ENCODE measurements at regions not wholly inside any gene's neighbourhood (a gene's known extent, or its start where the extent isn't known, plus 50 kb on each side); places are given as distances from the start of the nearest gene placed in this dataset.
"Not testable (repeated sequence)": the region's sequence is repeated elsewhere in the genome, so short reads cannot be mapped to it uniquely, and the experiment has no call there.

DNA sequence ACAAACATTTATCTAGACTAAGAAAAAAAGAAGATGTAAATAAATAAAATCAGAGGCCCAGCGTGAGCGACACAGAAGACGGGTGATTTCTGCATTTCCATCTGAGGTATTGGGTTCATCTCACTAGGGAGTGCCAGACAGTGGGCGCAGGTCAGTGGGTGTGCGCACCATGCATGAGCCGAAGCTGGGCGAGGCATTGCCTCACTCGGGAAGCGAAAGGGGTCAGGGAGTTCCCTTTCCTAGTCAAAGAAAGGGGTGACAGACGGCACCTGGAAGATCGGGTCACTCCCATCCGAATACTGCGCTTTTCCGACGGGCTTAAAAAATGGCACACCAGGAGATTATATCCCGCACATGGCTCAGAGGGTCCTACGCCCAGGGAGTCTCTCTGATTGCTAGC lies 79.5 kb upstream of the ABCD2 start:
- ATAC-seq: not testable (repeated sequence)

DNA sequence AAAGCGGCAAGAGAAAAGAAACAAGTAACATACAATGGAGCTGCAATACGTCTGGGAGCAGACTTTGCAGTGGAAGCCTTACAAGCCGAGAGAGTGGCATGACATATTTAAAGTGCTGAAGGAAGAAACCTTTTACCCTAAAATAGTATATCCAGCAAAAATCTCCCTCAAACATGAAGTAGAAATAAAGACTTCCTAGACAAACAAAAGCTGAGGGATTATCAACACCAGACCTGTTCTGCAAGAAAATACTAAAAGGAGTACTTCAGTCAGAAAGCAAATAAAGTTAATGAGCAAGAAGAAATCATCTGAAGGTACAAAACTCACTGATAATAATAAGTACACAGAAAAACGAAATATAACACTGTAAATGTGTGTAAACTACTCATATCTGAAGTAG lies 77.5 kb upstream of the ABCD2 start:
- no peak for DNase-seq
- no peaks in the 10 kb centered on the region for H3K4me1 Mint-ChIP-seq
- H3K27me3 Mint-ChIP-seq: no peaks in the 10 kb centered on the region
- H3K36me3 Mint-ChIP-seq (ENCODE audit: low read depth): peaks cover 2% of the 10 kb centered on the region
- no peaks in the 10 kb centered on the region for H3K9me3 ChIP-seq (ENCODE audit: control insufficient read depth, low read length, poor library complexity, severe bottlenecking)
- no peak for ATAC-seq
- no peak overlapping the region for H3K27ac Mint-ChIP-seq
- H3K4me3 Mint-ChIP-seq: no peak overlapping the region

More for the DNA sequence above, 79.5 kb upstream of the ABCD2 start:
- DNase-seq; H3K9me3 ChIP-seq (ENCODE audit: control insufficient read depth, low read length, poor library complexity, severe bottlenecking); H3K27me3 Mint-ChIP-seq; H3K27ac Mint-ChIP-seq; H3K4me3 Mint-ChIP-seq; H3K36me3 Mint-ChIP-seq (ENCODE audit: low read depth); H3K4me1 Mint-ChIP-seq: not testable (repeated sequence)

DNA sequence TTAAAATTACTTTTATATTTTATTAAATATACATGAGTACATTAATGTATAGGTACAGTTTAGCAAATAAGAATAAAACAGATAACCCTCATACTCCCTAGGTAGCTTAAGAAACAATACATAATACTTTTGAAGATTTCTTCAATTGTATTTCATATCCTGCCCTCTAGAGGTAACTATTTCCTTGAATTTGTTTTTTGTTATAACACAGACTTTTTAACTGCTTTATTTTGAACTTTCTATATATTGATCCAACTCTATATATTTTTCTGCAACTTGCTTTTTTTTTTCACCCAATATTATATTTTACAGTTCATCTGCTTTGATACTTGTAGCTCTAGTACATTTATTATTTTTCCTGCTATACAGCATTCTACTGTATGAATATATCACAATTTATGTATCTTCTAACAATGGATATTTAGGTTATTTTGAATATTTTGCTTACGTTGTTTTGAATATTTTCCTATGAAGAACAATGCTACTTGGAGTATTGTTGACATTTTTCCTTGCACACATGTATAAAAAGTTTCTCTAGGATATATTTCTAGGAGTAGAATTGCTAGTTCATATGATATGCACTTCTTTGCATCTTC lies 72.8 kb upstream of the ABCD2 start:
- Mint-ChIP-seq H3K27me3 (no peaks in the 10 kb centered on the region), H3K4me3 (no peak overlapping the region), H3K27ac (no peak overlapping the region), H3K36me3 (ENCODE audit: low read depth) (peaks cover 2% of the 10 kb centered on the region), H3K4me1 (no peaks in the 10 kb centered on the region)
- no peak for DNase-seq
- peak; percentile 46 for ATAC-seq
- H3K9me3 ChIP-seq (ENCODE audit: control insufficient read depth, low read length, poor library complexity, severe bottlenecking): no peaks in the 10 kb centered on the region

DNA sequence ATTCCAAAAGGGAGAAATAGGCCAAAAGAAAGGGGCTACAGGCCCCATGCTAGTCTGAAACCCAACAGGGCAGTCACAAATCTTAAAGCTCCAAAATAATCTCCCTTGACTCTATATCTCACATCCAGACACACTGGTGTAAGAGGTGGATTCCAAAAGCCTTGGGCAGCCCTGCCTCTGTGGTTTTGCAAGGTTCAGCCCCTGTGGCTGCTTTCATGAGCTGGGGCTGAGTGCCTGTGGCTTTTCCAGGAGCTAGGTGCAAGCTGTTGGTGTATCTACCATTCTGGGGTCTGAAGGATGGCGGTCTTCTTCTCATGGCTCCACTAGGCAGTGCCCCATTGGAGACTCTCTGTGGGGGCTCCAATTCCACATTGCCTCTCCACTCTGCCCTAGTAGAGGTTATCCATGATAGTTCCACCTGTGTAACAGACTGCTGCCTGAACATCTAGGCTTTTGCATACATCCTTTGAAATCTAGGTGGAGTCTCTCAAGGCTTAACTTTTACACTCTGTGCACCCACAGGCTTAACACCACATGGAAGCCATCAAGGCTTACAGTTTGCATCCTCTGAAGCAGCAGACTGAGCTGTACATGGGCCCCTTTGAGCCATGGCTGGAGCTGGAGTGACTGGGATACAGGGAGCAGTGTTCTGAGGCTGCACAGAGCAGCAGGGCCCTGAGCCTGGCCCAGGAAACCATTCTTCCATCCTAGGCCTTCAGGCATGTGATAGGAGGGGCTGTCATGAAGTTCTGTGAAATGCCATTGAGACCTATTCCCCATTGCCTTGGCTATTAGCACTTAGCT lies 66.5 kb upstream of the ABCD2 start:
- Mint-ChIP-seq H3K27me3 (no peaks in the 10 kb centered on the region), H3K4me3 (peak overlapping the region; percentile 64), H3K36me3 (ENCODE audit: low read depth) (peaks cover 3% of the 10 kb centered on the region), H3K4me1 (peaks cover 18% of the 10 kb centered on the region), H3K27ac (peak overlapping the region; percentile 49)
- H3K9me3 ChIP-seq (ENCODE audit: control insufficient read depth, low read length, poor library complexity, severe bottlenecking): no peaks in the 10 kb centered on the region
- DNase-seq: no peak
- ATAC-seq: peak; percentile 82

DNA sequence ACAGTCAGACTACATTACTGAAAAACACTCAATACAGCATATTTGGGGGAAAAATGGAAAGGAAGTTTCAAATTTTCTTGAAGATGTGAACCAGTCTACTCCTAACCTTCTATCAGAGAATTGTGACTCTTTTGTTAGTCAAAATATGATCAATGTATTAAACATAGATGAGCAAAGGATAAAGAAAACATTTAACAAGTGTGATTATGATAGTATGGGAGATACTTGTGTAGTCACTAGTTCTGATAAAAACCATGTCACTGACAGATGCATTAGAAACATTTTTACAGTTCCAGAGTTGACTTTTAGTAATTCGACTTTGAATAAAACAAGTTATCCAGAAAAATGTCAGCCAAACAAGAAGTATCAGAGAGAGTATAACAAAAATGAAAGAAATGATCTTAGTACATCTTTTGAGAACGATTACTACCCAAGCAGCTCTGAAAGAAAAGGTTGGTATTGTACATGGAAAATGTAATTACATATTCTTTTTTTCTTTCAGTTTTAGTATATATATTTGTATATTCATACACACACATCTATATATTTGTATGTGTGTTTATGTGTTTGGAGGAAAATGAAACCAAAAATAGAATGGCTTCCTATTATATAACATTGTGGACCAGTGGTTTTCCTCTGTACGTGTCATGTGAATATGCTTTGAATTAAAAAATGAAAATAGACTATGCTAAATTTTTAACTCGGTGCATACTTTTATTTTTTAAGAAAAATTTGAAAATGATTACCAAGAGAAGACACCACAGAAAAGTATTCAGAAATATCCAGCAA lies 63.3 kb upstream of the ABCD2 start:
- H3K36me3 Mint-ChIP-seq (ENCODE audit: low read depth): peaks cover 6% of the 10 kb centered on the region
- H3K27ac Mint-ChIP-seq: peak overlapping the region; percentile 94
- peak overlapping the region; percentile 77 for H3K4me3 Mint-ChIP-seq
- no peaks in the 10 kb centered on the region for H3K27me3 Mint-ChIP-seq
- no peak for DNase-seq
- ATAC-seq: peak; percentile 78
- peaks cover 3% of the 10 kb centered on the region for H3K9me3 ChIP-seq (ENCODE audit: control insufficient read depth, low read length, poor library complexity, severe bottlenecking)
- peaks cover 18% of the 10 kb centered on the region for H3K4me1 Mint-ChIP-seq

DNA sequence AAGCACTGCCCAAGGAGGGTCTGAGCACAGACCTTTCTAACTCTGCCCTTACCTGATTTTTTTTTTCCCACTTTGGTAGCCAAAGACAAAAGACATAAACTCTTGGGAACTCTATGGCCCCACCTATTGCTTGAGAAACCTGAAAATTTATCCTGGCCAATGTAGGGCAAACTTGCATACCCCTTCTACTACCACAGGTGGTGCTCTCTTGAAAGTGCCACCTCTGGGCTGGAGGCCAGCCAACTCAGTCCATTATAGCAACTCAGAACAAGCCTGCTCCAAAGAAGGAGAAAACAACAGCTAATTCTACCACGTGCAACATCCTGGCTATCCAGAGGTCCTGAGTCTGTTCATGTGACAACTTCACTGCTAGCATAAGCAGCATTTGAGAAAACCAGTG lies 55.7 kb upstream of the ABCD2 start:
- peaks cover 11% of the 10 kb centered on the region for H3K9me3 ChIP-seq (ENCODE audit: control insufficient read depth, low read length, poor library complexity, severe bottlenecking)
- peaks cover 11% of the 10 kb centered on the region for H3K36me3 Mint-ChIP-seq (ENCODE audit: low read depth)
- no peak overlapping the region for H3K4me3 Mint-ChIP-seq
- ATAC-seq (no peak), DNase-seq (no peak)
- no peaks in the 10 kb centered on the region for H3K4me1 Mint-ChIP-seq
- no peak overlapping the region for H3K27ac Mint-ChIP-seq
- H3K27me3 Mint-ChIP-seq: no peaks in the 10 kb centered on the region

DNA sequence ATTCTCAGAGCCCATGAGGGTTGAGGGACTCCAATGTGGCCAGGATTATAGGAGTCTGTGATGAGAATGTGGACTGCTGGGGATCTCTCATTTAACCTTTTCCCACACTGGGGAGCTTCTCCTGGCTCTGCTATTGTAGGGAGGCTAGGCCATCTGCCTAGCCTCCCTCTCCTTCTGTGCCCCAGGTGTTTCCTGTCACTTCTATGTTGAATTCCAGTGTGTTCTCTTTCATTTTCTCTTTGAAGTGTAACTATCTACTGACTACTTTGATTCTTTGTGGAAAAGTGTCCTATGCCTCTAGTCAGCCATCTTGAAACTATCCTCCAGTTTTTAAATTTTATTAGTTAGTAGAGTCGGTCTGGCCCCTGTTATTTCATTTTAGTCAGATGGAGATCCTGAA lies 53.4 kb upstream of the ABCD2 start:
- H3K27ac Mint-ChIP-seq: no peak overlapping the region

DNA sequence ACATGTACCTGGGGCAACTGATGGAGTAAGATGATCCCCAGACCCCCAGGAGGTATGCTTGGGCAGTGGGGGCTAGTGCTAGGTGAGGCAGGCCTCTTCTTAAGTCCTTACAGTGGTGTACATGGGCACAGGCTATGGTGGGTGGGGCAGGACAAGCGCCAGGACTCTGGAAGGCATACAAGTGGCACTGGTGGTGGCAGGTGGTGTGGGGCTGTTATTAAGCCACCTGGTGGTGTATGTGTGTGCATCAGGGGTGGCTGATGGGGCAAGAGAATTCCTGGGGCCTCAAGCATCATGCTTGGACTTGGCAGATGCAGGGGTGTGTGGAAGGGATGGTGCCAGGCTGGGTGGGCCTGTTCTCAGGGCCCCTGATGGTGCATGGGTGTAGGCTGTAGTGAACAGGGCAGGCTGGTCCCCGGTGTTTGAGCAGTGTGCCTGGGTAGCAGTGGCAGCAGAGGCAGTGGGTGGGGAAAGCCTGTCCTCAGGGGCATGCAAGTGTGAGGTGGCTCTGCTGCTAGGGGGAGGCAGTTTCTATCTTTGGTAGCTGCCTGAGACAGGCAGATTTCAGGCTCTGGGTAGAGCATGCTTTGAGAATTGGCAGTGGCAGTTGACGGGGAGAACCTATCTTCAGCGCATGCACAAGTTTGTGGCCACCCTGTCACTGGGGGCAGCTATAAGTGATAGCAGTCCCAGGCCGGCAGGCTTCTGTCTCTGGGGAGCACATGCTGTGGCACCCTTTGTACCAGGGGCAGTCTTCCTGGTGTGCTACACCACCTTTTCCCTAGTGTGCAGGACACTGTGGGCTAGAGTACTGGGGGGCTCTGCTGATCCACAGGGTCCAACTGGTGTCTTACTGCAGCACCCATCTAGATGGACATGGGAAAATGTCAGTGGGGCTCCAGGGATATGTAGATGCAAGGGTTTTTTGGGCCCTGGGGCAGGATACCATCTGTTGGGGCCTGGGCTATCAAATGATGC lies 52.6 kb upstream of the ABCD2 start:
- Mint-ChIP-seq H3K36me3 (ENCODE audit: low read depth) (peaks cover 9% of the 10 kb centered on the region), H3K4me1 (peaks cover 2% of the 10 kb centered on the region), H3K27ac (no peak overlapping the region), H3K27me3 (no peaks in the 10 kb centered on the region), H3K4me3 (no peak overlapping the region)
- no peak for DNase-seq
- H3K9me3 ChIP-seq (ENCODE audit: control insufficient read depth, low read length, poor library complexity, severe bottlenecking): peaks cover 11% of the 10 kb centered on the region
- ATAC-seq: no peak

More for the DNA sequence above, 53.4 kb upstream of the ABCD2 start:
- no peak for ATAC-seq
- no peaks in the 10 kb centered on the region for H3K27me3 Mint-ChIP-seq
- H3K4me3 Mint-ChIP-seq: no peak overlapping the region
- H3K4me1 Mint-ChIP-seq: peaks cover 2% of the 10 kb centered on the region
- peaks cover 8% of the 10 kb centered on the region for H3K36me3 Mint-ChIP-seq (ENCODE audit: low read depth)
- DNase-seq: no peak
- peaks cover 11% of the 10 kb centered on the region for H3K9me3 ChIP-seq (ENCODE audit: control insufficient read depth, low read length, poor library complexity, severe bottlenecking)

DNA sequence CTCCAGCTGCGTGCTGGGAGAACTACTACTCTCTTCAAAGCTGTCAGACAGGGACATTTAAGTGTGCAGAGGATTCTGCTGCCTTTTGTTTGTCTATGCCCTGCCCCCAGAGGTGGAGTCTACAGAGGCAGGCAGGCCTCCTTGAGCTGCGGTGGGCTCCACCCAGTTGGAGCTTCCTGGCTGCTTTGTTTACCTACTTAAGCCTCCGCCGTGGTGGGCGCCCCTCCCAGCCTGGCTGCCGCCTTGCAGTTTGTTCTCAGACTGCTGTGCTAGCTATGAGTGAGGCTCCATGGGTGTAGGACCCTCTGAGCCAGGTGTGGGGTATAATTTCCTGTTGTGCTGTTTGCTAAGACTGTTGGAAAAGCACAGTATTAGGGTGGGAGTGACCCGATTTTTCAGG lies 49.9 kb upstream of the ABCD2 start:
- not testable (repeated sequence) for H3K27me3 Mint-ChIP-seq; H3K4me1 Mint-ChIP-seq; H3K9me3 ChIP-seq (ENCODE audit: control insufficient read depth, low read length, poor library complexity, severe bottlenecking)
- DNase-seq: peak in 1 of 3 donors; percentile 6
- Mint-ChIP-seq H3K36me3 (ENCODE audit: low read depth) (peaks cover 13% of the 10 kb centered on the region), H3K27ac (peak overlapping the region; percentile 85), H3K4me3 (peak overlapping the region; percentile 28)
- ATAC-seq: peak; percentile 42

Data from T-helper 17 cell (primary cell).